Keratinocyte (primary cell): ENCODE measurements at regions not wholly inside any gene's neighbourhood (a gene's known extent, or its start where the extent isn't known, plus 50 kb on each side); places are given as distances from the start of the nearest gene placed in this dataset.

ENCODE experiments used
- DNase-seq: peaks from one replicate; pipeline ENCODE4 v3.0.0-alpha.2; 2011; ENCODE audit warnings: low read depth, missing footprints, low spot score
- FAIRE-seq: peaks from 2 replicates; lab custom pipeline; 2011; peaks lifted over from hg19 to GRCh38; lab: Jason Lieb, UNC
- H2AFZ ChIP-seq: 2 replicates; pipeline ENCODE4 v1.6.0; 2012; ENCODE audit warnings: low read length, control low read depth, inconsistent platforms; ENCODE audit not compliant: control insufficient read depth
- H3K27ac ChIP-seq: 2 replicates; pipeline ENCODE4 v1.5.1; 2011; ENCODE audit warnings: low read length; ENCODE audit not compliant: control insufficient read depth, insufficient read depth
- H3K27me3 ChIP-seq: 3 replicates; pipeline ENCODE4 v1.6.0; 2011; ENCODE audit warnings: low read length; ENCODE audit not compliant: control insufficient read depth, insufficient read depth; ENCODE audit errors: extremely low read depth
- H3K36me3 ChIP-seq, 2 experiments: 2 replicates in 1 of 2; 3 replicates in 1 of 2; pipeline ENCODE4 v1.5.1; 2011; ENCODE audit warnings: low read length in 2 of 2, mild to moderate bottlenecking in 1 of 2; ENCODE audit not compliant: control insufficient read depth in 2 of 2, insufficient read depth in 2 of 2; ENCODE audit errors: extremely low read depth in 1 of 2
- H3K4me1 ChIP-seq: 3 replicates; pipeline ENCODE4 v1.5.1; 2011; ENCODE audit warnings: low read length; ENCODE audit not compliant: control insufficient read depth, insufficient read depth; ENCODE audit errors: extremely low read depth
- H3K4me2 ChIP-seq: 3 replicates; pipeline ENCODE4 v1.6.0; 2011; ENCODE audit warnings: low read depth, low read length; ENCODE audit not compliant: control insufficient read depth, insufficient read depth; ENCODE audit errors: extremely low read depth
- H3K4me3 ChIP-seq, 3 experiments: fragments of 200-600 bp in 1 of 3; sonication (generic) in 1 of 3; 2 replicates in 2 of 3; 3 replicates in 1 of 3; pipeline ENCODE4 v1.5.1; 2011 to 2016; ENCODE audit warnings: low read length in 3 of 3, mild to moderate bottlenecking in 3 of 3, control low read depth in 2 of 3, inconsistent platforms in 1 of 3, low read depth in 1 of 3, mixed read lengths in 1 of 3, mixed run types in 1 of 3, moderate library complexity in 1 of 3; ENCODE audit not compliant: control insufficient read depth in 2 of 3, insufficient read depth in 2 of 3; ENCODE audit errors: extremely low read depth in 1 of 3
- H3K79me2 ChIP-seq: 2 replicates; pipeline ENCODE4 v1.6.0; 2012; ENCODE audit warnings: low read length; ENCODE audit not compliant: control insufficient read depth, insufficient read depth
- H3K9ac ChIP-seq: 3 replicates; pipeline ENCODE4 v1.6.0; 2011; ENCODE audit warnings: low read length; ENCODE audit not compliant: control insufficient read depth, insufficient read depth; ENCODE audit errors: extremely low read depth
- H3K9me1 ChIP-seq: 3 replicates; pipeline ENCODE4 v1.6.0; 2011; ENCODE audit warnings: low read length; ENCODE audit not compliant: control insufficient read depth, insufficient read depth; ENCODE audit errors: extremely low read depth
- H3K9me3 ChIP-seq: 2 replicates; pipeline ENCODE4 v1.5.1; 2012; ENCODE audit warnings: low read depth, low read length; ENCODE audit not compliant: control insufficient read depth
- H4K20me1 ChIP-seq: 3 replicates; pipeline ENCODE4 v1.6.0; 2011; ENCODE audit warnings: low read length; ENCODE audit not compliant: control insufficient read depth, insufficient read depth; ENCODE audit errors: extremely low read depth
- EZH2 ChIP-seq: IDR thresholded peaks from one replicate; pipeline ENCODE4 v1.6.1; 2012; ENCODE audit warnings: inconsistent platforms, mild to moderate bottlenecking, low read length, moderate library complexity
- dilution Hi-C: fragments of 300-500 bp; cut with MboI; formaldehyde crosslinking; loops from one replicate; pipeline ENCODE4 v1.7.0; 2020; ENCODE audit warnings: low sequenced_read_pairs; ENCODE audit not compliant: extremely low pct_ligation_motif_present
- TF ChIP-seq, protein P1 (sequence below), 3 experiments: IDR thresholded peaks in 1 of 3; conservative IDR thresholded peaks in 1 of 3; optimal IDR thresholded peaks in 1 of 3; 2 replicates in 2 of 3; 3 replicates in 1 of 3; pipeline versions ENCODE3 to v1.5.1; 2011; ENCODE audit warnings: low read length in 3 of 3, mild to moderate bottlenecking in 3 of 3, moderate library complexity in 2 of 3, control low read depth in 1 of 3, inconsistent platforms in 1 of 3; ENCODE audit not compliant: insufficient read depth in 2 of 3; ENCODE audit errors: extremely low read depth in 1 of 3

GRCh38 chr14:41461380-41461779 lies 145.3 kb upstream of the LRFN5 start:
- no peak for FAIRE-seq
- Histone ChIP-seq H3K4me1 (no peaks in the 10 kb centered on the region), H3K9me3 (no peaks in the 10 kb centered on the region), H3K36me3 (no peaks in the 10 kb centered on the region), H3K79me2 (no peaks in the 10 kb centered on the region), H4K20me1 (no peaks in the 10 kb centered on the region), H3K4me3 (no peak overlapping the region), H3K27me3 (no peaks in the 10 kb centered on the region), H3K9ac (no peak overlapping the region), H3K9me1 (no peaks in the 10 kb centered on the region), H3K4me2 (no peak overlapping the region), H3K27ac (no peak overlapping the region), H2AFZ (no peak overlapping the region)
- dilution Hi-C loops, result no loop called here
- no peak for TF ChIP-seq EZH2
- TF ChIP-seq, protein P1, sequence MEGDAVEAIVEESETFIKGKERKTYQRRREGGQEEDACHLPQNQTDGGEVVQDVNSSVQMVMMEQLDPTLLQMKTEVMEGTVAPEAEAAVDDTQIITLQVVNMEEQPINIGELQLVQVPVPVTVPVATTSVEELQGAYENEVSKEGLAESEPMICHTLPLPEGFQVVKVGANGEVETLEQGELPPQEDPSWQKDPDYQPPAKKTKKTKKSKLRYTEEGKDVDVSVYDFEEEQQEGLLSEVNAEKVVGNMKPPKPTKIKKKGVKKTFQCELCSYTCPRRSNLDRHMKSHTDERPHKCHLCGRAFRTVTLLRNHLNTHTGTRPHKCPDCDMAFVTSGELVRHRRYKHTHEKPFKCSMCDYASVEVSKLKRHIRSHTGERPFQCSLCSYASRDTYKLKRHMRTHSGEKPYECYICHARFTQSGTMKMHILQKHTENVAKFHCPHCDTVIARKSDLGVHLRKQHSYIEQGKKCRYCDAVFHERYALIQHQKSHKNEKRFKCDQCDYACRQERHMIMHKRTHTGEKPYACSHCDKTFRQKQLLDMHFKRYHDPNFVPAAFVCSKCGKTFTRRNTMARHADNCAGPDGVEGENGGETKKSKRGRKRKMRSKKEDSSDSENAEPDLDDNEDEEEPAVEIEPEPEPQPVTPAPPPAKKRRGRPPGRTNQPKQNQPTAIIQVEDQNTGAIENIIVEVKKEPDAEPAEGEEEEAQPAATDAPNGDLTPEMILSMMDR (optimal IDR thresholded peaks at IDR 0.05 in 1 of 3, IDR thresholded peaks at IDR 0.05 in 1 of 3, conservative IDR thresholded peaks at IDR 0.05 in 1 of 3; ENCODE audit: extremely low read depth in 1 of 3, insufficient read depth in 2 of 3, low read length in 3 of 3), result no peak
- DNase-seq, result no peak

DNA sequence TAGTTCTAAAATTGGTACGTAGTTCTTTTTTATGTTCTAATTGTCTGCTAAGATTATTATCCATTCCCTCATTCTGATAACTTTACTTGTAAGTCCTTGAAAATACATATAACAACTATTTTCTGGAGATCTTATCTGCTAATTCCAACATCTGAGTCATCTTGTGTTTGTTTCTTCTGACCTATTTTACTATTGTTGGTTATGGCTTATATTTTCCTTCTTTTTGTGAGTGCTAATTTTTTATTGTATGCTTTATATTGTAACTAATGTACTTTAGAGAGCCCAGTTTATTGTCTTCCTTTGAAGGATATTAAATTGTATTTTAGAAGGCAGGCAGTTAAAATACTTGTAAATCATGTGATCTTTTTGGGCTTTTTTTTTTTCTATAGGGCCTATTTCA lies 149.3 kb upstream of the LRFN5 start:
- Histone ChIP-seq H2AFZ (no peak overlapping the region), H3K27ac (no peak overlapping the region), H3K4me2 (no peak overlapping the region), H4K20me1 (no peaks in the 10 kb centered on the region), H3K9me3 (no peaks in the 10 kb centered on the region), H3K9me1 (no peaks in the 10 kb centered on the region), H3K79me2 (no peaks in the 10 kb centered on the region), H3K9ac (no peak overlapping the region), H3K27me3 (no peaks in the 10 kb centered on the region), H3K36me3 (no peaks in the 10 kb centered on the region), H3K4me1 (no peaks in the 10 kb centered on the region), H3K4me3 (no peak overlapping the region)
- dilution Hi-C loops, result no loop called here
- no peak for DNase-seq
- TF ChIP-seq, protein P1 (optimal IDR thresholded peaks at IDR 0.05 in 1 of 3, IDR thresholded peaks at IDR 0.05 in 1 of 3, conservative IDR thresholded peaks at IDR 0.05 in 1 of 3; ENCODE audit: extremely low read depth in 1 of 3, insufficient read depth in 2 of 3, low read length in 3 of 3), result no peak
- TF ChIP-seq EZH2, result no peak
- FAIRE-seq, result no peak
